ENCODE measurements at regions not wholly inside any gene's neighbourhood (a gene's known extent, or its start where the extent isn't known, plus 50 kb on each side); places are given as distances from the start of the nearest gene placed in this dataset.

GRCh38 chr9:21656776-21657674 is 145.4 kb upstream of the MTAP start:
- no peaks in the 10 kb centered on the region for H3K79me2 ChIP-seq (ENCODE audit: control insufficient read depth, insufficient read depth, low read length)
- H3K4me3 ChIP-seq (ENCODE audit: control insufficient read depth in 2 of 3, extremely low read depth in 1 of 3, insufficient read depth in 2 of 3, low read depth in 1 of 3, low read length in 3 of 3), result no peak overlapping the region
- dilution Hi-C loops (cut with MboI; ENCODE audit: extremely low pct_ligation_motif_present, low sequenced_read_pairs), result no loop called here
- DNase-seq (ENCODE audit: low read depth, low spot score), result no peak
- H4K20me1 ChIP-seq (ENCODE audit: control insufficient read depth, extremely low read depth, insufficient read depth, low read length), result no peaks in the 10 kb centered on the region
- H3K4me2 ChIP-seq (ENCODE audit: control insufficient read depth, extremely low read depth, insufficient read depth, low read depth, low read length), result no peak overlapping the region
- no peaks in the 10 kb centered on the region for H3K9me3 ChIP-seq (ENCODE audit: control insufficient read depth, low read depth, low read length)
- no peaks in the 10 kb centered on the region for H3K9me1 ChIP-seq (ENCODE audit: control insufficient read depth, extremely low read depth, insufficient read depth, low read length)
- peaks cover 5% of the 10 kb centered on the region for H3K4me1 ChIP-seq (ENCODE audit: control insufficient read depth, extremely low read depth, insufficient read depth, low read length)
- H3K27me3 ChIP-seq (ENCODE audit: control insufficient read depth, extremely low read depth, insufficient read depth, low read length), result no peaks in the 10 kb centered on the region
- H3K36me3 ChIP-seq (ENCODE audit: control insufficient read depth in 2 of 2, extremely low read depth in 1 of 2, insufficient read depth in 2 of 2, low read length in 2 of 2), result no peaks in the 10 kb centered on the region
- TF ChIP-seq EZH2 (IDR thresholded peaks at IDR 0.05; ENCODE audit: low read length) (no peak), CTCF (optimal IDR thresholded peaks at IDR 0.05 in 1 of 3, IDR thresholded peaks at IDR 0.05 in 1 of 3, conservative IDR thresholded peaks at IDR 0.05 in 1 of 3; ENCODE audit: extremely low read depth in 1 of 3, insufficient read depth in 2 of 3, low read length in 3 of 3) (no peak)
- no peak overlapping the region for H2AFZ ChIP-seq (ENCODE audit: control insufficient read depth, low read length)
- H3K9ac ChIP-seq (ENCODE audit: control insufficient read depth, extremely low read depth, insufficient read depth, low read length), result no peak overlapping the region
- H3K27ac ChIP-seq (ENCODE audit: control insufficient read depth, insufficient read depth, low read length), result no peak overlapping the region
- FAIRE-seq, result peak; percentile 64

DNA sequence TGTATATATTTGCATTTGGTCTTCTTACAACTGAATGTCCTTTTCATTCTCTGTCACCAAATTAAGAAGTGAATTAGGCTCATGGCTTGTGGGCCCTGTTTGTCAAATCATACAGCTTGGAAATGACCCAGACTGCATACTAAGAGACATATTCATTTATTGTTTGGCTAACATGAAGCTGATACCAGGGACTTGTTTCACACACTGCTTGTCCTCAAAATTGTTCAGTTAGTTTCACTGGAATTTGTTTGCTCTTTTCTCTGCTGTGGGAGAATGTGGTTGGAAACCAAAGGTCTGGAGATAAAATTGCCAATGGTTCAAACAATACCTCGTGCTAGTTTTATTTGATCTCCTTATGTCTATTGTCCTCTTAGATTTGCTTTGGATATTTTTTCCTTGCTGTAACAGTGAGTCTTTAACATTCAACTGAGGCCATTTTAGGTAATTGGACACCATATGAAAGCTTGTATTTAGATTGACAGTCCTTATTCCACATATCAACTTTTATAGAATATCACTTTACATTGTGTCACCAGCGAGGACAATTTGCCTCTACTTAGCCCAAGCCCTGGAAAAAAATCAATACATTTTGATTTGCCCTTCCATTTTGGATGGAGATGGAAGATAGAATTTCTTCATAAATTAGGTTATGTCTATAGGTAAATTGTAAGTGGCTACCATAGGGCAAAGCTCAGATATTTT is 144.3 kb upstream of the MTAP start:
- no peaks in the 10 kb centered on the region for H3K9me3 ChIP-seq (ENCODE audit: control insufficient read depth, low read depth, low read length)
- H3K4me3 ChIP-seq (ENCODE audit: control insufficient read depth in 2 of 3, extremely low read depth in 1 of 3, insufficient read depth in 2 of 3, low read depth in 1 of 3, low read length in 3 of 3), result no peak overlapping the region
- H3K4me1 ChIP-seq (ENCODE audit: control insufficient read depth, extremely low read depth, insufficient read depth, low read length), result peaks cover 4% of the 10 kb centered on the region
- no peak overlapping the region for H3K4me2 ChIP-seq (ENCODE audit: control insufficient read depth, extremely low read depth, insufficient read depth, low read depth, low read length)
- no peak overlapping the region for H3K27ac ChIP-seq (ENCODE audit: control insufficient read depth, insufficient read depth, low read length)
- DNase-seq (ENCODE audit: low read depth, low spot score) (no peak), FAIRE-seq (peak; percentile 39)
- no peaks in the 10 kb centered on the region for H3K27me3 ChIP-seq (ENCODE audit: control insufficient read depth, extremely low read depth, insufficient read depth, low read length)
- TF ChIP-seq CTCF (optimal IDR thresholded peaks at IDR 0.05 in 1 of 3, IDR thresholded peaks at IDR 0.05 in 1 of 3, conservative IDR thresholded peaks at IDR 0.05 in 1 of 3; ENCODE audit: extremely low read depth in 1 of 3, insufficient read depth in 2 of 3, low read length in 3 of 3), result no peak
- no peak for TF ChIP-seq EZH2 (IDR thresholded peaks at IDR 0.05; ENCODE audit: low read length)
- H2AFZ ChIP-seq (ENCODE audit: control insufficient read depth, low read length), result no peak overlapping the region
- no peaks in the 10 kb centered on the region for H4K20me1 ChIP-seq (ENCODE audit: control insufficient read depth, extremely low read depth, insufficient read depth, low read length)
- H3K9ac ChIP-seq (ENCODE audit: control insufficient read depth, extremely low read depth, insufficient read depth, low read length), result no peak overlapping the region
- no peaks in the 10 kb centered on the region for H3K36me3 ChIP-seq (ENCODE audit: control insufficient read depth in 2 of 2, extremely low read depth in 1 of 2, insufficient read depth in 2 of 2, low read length in 2 of 2)
- dilution Hi-C loops (cut with MboI; ENCODE audit: extremely low pct_ligation_motif_present, low sequenced_read_pairs), result no loop called here
- no peaks in the 10 kb centered on the region for H3K9me1 ChIP-seq (ENCODE audit: control insufficient read depth, extremely low read depth, insufficient read depth, low read length)
- no peaks in the 10 kb centered on the region for H3K79me2 ChIP-seq (ENCODE audit: control insufficient read depth, insufficient read depth, low read length)
